GM18868 (cell line): ENCODE measurements at regions not wholly inside any gene's neighbourhood (a gene's known extent, or its start where the extent isn't known, plus 50 kb on each side); places are given as distances from the start of the nearest gene placed in this dataset.
A peak's percentile ranks its signal among the peaks of the same experiment; 100 is the strongest.
"Not testable (repeated sequence)": the region's sequence is repeated elsewhere in the genome, so short reads cannot be mapped to it uniquely, and the experiment has no call there.

ENCODE experiments used
- ATAC-seq: cut with Tn5 transposase; IDR thresholded peaks from one replicate; pipeline ENCODE4 v1.9.1; 2021; ENCODE audit warnings: mild to moderate bottlenecking, moderate library complexity; ENCODE audit not compliant: unreplicated experiment

DNA sequence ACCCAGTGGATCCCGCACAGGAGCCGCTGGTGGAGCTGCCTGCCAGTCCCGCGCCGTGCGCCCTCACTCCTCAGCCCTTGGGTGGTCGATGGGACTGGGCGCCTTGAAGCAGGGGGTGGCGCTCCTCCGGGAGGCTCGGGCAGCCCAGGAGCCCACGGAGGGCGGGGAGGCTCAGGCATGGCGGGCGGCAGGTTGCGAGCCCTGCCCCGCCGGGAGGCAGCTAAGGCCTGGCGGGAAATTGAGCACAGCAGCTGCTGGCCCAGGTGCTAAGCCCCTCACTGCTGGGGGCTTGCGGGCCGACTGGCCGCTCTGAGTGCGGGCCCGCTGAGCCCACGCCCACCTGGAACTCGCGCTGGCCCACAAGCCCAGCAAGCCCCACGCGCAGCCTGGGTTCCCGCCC, 127.1 kb upstream of the TMEM164 start:
- ATAC-seq = no peak

DNA sequence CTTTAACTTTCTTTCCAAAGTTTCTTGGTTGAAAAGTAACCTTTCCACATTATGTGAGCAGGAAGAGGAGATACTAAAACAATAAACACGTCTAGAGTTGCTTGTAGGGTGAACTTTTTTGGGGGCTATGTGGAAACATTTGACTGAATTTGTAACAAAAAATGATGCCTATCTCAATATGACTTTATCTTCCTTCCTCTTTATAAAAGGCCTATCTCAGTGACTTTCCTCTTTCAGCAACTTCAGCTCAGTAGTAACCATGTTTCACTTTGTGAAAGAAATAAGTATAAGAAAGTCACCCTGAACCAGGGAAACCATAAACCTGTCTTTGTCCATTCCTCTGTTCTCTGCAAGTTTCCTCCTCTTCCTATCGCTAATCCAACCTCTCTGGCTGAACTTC, 124.7 kb upstream of the TMEM164 start:
- no peak for ATAC-seq

DNA sequence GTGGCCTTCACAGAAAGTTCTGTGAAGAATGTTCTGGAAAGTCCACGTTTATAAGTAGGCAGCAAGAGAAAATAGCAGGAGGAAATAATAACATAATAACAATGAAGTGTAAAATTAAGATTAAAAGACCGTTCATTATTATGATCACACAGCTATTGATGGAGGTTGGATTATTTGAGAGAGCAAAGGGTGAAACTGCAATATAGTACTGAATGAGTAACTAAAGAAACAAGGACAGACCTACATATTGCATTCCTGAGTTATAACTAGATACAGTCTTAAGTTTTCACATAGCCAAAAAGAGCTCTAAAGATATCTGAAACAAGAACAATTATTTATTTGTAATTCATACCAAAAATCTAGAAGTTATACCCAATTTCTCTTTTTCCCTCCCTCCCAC, 122.9 kb upstream of the TMEM164 start:
- no peak for ATAC-seq

DNA sequence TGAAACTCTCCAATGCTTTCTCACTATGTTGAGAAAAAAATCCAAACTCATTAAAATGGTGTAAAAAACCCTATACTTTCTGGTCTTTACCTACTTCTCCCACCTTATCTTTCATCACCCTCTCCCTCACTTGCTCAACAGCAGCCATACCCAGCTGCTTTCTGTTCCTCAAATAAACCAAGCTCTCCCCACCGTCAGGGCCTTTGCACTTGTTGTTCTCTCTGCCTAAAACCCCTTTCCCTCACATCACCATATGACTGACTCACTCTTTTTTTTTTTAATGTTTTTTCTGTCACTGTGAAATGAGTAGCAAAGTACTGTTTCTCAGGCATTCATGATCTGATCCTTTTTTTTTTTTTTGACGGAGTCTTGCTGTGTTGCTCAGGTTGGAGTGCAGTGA, 122.3 kb upstream of the TMEM164 start:
- peak; percentile 99 for ATAC-seq

DNA sequence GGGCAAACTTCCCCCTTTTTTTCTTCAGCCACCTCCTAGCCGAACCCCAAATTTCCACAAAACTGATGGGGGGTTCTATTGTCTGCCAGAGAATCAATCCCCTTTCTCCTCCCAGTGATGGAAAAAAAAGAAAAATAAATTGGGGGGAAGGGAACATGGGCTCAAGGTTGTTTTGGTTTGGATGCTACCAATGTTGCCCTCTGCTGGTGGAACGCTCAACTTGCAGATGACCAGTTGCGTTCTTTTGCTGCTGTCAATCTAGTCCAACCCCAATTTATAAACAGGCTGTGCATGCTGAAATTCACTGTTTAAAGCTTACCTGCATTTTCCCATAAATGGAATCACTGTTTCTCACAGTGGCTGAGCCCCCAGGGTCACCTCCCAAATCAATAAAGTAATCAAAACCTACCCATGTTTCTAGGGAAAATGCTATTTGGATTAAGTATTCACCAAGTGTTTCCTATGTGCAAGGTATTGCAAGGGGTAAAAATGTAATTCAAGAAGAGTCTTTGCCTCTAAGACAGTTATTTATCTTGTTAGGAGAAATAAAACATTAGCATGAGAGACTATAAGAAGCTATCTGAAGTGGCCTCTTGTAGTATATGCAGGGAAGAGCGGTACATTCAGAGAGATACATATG, 116.7 kb upstream of the TMEM164 start:
- ATAC-seq = no peak

- peak; percentile 70 for ATAC-seq
These were observed 113.5 kb upstream of the TMEM164 start for GRCh38 chrX:109889289-109890006.

DNA sequence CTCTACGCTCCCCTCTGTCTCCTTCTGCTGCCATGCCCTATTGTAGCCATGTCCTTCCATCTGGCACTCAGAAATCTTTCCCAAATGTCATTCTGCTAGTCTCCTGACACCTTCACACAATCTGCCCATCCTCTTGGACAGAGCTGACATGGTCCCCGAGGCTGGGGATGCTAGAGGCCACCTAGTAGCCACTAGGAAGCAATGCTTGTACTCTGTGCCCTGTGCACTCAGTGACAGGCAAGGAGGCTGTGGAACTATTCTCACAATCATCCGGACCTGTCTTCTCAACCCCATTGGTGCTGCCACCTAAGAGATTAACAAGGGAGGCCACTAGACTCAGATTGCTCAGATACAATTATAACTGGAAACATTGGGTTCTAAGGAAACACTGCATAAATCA, 112.6 kb upstream of the TMEM164 start:
- ATAC-seq = no peak

DNA sequence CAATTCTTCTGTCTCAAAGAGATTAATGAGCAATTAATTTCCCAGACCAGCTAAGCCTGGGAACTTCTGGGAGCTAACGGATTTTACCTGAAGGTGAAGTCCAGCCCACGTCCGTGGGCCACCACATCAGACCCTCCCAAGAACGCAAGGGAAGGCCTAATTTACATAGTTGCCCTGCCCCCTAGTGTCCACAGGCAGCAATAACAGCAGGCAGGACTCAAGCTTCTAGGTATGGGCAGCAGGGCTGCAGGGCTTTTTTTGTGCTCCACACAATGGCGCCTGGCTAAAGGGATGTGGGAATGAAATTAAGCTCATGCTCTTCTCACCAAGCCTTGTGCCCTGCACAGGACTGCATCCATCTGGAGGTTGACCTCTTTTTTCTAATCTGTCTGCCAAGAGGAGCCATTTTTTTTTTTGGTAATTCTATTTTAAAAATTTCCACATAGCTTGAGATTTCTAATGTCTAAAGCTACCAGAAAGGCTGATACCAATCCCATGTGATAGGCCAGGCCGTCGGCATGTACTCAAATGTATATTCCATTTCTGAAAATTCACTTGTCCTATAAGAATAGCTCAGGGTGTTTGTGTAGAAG, 111.9 kb upstream of the TMEM164 start:
- ATAC-seq = peak; percentile 52

DNA sequence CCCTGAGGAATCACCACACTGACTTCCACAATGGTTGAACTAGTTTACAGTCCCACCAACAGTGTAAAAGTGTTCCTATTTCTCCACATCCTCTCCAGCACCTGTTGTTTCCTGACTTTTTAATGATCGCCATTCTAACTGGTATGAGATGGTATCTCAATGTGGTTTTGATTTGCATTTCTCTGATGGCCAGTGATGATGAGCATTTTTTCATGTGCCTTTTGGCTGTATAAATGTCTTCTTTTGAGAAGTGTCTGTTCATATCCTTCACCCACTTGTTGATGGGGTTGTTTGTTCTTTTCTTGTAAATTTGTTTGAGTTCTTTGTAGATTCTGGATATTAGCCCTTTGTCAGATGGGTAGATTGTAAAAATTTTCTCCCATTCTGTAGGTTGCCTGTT, 106.9 kb upstream of the TMEM164 start:
- not testable (repeated sequence) for ATAC-seq

- no peak for ATAC-seq
These were observed 100.2 kb upstream of the TMEM164 start for GRCh38 chrX:109902665-109903064.

DNA sequence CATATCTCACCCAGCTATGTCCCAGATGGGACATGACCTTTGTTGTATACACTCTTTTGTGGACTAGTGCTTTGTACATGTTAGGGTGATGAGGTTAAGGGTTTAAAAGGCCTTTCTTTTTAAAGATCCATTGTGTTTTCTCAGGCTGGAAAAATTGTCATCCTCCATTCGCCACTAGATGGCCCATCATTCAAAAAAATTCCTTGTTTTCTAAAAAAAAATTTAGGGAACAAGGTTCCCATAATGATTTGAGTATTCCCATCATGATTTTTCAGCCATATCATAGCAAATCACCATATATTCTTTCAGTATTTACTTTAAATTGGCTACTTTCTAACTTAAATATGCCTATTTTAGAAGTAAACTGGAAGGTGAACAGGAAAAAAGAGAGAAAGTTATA, 91.9 kb upstream of the TMEM164 start:
- ATAC-seq = no peak

- not testable (repeated sequence) for ATAC-seq
These were observed 89.9 kb upstream of the TMEM164 start for GRCh38 chrX:109912993-109913392.

DNA sequence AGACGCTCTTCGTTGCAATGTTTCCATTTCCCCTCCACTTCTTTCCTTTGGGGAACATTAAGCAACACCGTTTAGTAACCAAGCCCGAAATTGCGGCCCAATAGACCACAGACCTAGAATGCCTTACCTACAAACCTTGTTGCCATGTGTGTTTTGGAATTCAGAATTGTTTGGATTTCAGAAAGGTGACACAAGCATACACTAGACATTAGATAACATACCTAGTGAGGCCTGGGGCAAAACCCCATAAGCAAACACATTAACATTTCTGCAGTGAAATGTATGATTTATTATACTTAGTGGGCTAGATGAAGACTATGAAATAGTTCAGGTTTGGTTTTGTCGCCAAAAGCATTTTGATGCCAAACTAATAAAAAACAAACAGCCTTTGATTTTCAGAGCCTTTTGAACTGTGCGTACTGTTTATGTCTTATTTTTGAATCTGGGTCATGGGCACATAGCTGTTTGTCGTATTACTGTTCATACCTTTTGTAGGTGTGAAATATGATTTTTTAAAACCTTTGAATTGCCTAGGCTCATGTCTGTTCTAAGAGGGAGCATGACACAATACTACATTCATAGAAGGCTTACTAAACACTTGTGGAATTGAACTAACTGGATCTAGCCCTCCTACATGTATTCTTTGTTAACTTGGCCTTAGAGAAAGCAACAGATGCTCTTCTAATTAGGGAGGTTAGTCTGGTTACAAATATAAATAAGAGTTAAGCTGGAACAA, 88.6 kb upstream of the TMEM164 start:
- no peak for ATAC-seq

- ATAC-seq = no peak
These were observed 84.2 kb upstream of the TMEM164 start for GRCh38 chrX:109918753-109919152.

DNA sequence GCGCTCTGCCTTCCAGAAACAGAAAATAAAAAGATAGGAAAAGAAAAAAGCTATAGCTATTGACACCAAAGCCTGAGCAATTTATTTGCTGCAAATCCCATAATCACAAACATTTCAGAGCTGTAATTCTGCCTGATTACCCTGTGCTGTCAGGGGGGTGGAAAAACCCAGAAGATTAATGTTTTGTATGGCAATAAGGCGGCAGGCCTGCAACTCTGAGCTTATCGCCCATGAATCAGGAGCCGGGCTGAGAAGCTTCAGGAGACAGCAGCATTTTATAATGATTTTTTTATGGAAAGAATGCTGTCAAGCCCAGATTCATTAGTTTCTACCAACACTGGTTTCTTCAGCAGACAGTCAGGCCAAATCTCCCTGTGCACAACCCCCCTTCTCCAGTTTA, 82.6 kb upstream of the TMEM164 start:
- ATAC-seq = no peak

DNA sequence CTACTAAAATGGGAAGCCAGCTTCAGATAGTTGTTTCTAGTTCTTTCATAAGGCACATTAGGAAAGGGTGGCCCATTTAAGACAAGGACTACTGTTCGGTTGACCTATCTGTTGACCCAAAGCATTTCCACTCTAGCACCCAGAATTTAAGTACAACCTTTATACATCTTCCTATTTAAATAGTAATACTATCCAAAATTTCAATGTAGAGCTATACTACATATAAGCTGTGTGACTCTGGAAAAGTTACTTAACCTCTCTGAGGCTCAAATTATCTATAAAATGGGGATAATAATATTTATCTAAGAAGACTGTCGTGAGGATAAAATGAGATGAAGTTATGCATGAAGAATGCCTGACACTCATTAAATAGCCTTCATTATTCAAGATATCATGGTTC, 82.0 kb upstream of the TMEM164 start:
- ATAC-seq = no peak

DNA sequence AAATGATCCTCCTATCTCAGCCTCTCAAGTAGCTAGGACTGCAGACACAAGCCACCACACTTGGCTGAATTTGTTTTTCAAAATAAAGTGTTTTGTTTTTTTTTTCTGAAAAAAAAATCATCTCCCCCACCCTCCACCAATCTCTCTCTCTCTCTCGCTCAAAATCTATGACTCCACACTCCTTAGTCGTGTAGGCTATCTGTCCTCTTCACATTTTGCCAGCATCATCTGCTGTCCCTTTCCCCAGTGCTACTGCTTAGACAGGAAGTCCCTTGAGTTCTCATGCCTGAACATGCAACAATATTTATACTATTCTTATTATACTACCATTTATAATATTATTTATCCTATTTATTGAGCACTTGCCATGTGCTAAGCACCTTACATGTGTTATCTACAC, 80.7 kb upstream of the TMEM164 start:
- ATAC-seq = no peak

GRCh38 chrX:109925003-109925402, 77.9 kb upstream of the TMEM164 start:
- ATAC-seq = not testable (repeated sequence)

- ATAC-seq = no peak
These were observed 77.3 kb upstream of the TMEM164 start for GRCh38 chrX:109925656-109926055.

GRCh38 chrX:109926118-109926517, 76.8 kb upstream of the TMEM164 start:
- no peak for ATAC-seq

DNA sequence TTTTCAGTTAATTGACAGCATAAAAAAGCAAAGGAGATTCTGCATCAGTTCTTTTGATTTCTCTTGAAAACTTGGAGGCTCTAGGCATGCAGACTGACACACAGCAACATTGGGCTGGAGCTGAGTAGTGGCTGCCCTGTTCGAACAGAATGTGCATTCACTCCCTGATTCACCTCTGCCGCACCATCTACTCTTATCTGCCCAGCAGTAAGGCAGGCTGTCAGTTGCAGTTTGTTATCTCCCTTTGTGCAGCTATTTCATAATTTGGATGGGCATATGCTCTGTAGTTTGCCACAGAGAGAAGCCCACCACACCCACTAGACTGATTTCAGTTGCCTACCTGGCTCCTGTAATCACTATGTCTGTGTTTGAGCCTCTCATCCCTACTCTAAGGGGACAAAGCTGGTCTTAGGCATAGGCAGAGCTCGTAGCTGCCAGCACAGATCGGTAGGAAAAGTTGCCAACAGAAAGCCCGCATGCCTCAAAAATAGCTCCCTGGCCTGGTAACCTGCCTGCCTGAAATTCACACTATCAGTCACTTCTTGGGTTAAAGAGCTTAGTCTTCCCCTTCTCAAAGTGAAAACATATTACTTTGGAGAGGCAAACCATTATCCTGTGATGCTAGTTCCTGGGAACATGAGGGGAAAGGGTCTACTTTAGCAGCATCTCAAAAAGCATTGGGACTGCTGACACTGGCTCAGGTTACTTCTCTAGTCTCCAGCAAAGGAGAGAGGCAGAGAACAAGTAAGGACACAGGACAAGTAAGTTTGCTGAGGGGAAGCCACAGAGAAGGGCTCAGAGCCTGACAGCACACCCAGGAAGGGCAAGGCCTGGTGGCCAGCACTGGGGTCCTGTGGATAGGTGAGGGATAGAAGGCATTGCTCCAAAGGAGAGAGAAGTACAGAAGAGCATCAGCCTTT, 75.9 kb upstream of the TMEM164 start:
- ATAC-seq = no peak
